Pancreas (tissue), 10 donors: ENCODE measurements at regions not wholly inside any gene's neighbourhood (a gene's known extent, or its start where the extent isn't known, plus 50 kb on each side); places are given as distances from the start of the nearest gene placed in this dataset.

Source experiments
- ATAC-seq, 4 donors: fragments of 200-7000 bp; cut with Tn5 transposase; one replicate each; pipeline versions ENCODE4 v1.8.0 to v1.9.1; 2020; ENCODE audit warnings: mild to moderate bottlenecking in 4 of 4, moderate library complexity in 4 of 4
- DNase-seq, 6 donors: peaks; one replicate each; pipeline ENCODE4 v3.0.0-alpha.2; 2020
- FAIRE-seq: peaks from 2 replicates; lab custom pipeline; 2012; peaks lifted over from hg19 to GRCh38; lab: Jason Lieb, UNC
- H3K27ac ChIP-seq, 4 donors: fragments of 200-600 bp; sonication (generic); 1 replicate in 3 of 4; 2 replicates in 1 of 4; pipeline versions ENCODE4 v1.5.0 to v1.8.0; 2020
- H3K27me3 ChIP-seq, 4 donors: fragments of 200-600 bp; one replicate each; pipeline ENCODE4 v1.8.0; 2021
- H3K36me3 ChIP-seq, 3 donors: fragments of 200-600 bp; sonication (generic) in 1 of 3; one replicate each; pipeline versions ENCODE4 v1.5.0 to v1.8.0; 2020 to 2021
- H3K4me1 ChIP-seq, 3 donors: fragments of 200-600 bp; one replicate each; pipeline ENCODE4 v1.8.0; 2021
- H3K4me3 ChIP-seq, 4 donors: fragments of 200-600 bp; sonication (generic) in 2 of 4; one replicate each; pipeline versions ENCODE4 v1.5.0 to v1.8.0; 2020 to 2021
- H3K9me3 ChIP-seq, 4 donors: fragments of 200-600 bp; one replicate each; pipeline ENCODE4 v1.8.0; 2021
- CTCF ChIP-seq, 4 donors: fragments of 200-600 bp; sonication (generic) in 3 of 4; IDR thresholded peaks; one replicate each; pipeline versions ENCODE4 v1.5.0 to v1.8.0; 2021; ENCODE audit warnings: antibody characterized with exemption in 4 of 4
- WGBS, 2 donors: extraction: QIAGEN DNeasy Blood & Tissue Kit; methylation state at CpG; one replicate each; pipeline ENCODE4 v1.1.7; 2013; 5-methylcytosine and 5-hydroxymethylcytosine counted together
- intact Hi-C, 3 donors: fragments of 100-400 bp; cut with DNase I; formaldehyde crosslinking; loops; one replicate each; pipeline versions ENCODE4 v1.11.1 to v1.14.2; 2022
- donor health status: healthy with polysubstance abuse.
- donor health status: DM: no; HTN: no; CAD: no; lungs with moderate emphysema.
- donor health status: DM: no; HTN: no; CAD: no.
- donor health status: control.
- donor health status: control.
- donor health status: Bipolar disorder and iron deficiency.
- donor health status: DM: yes; HTN: yes; CAD: no.
- donor health status: DM: no; HTN: no; CAD: no.
- donor health status: DM: no; HTN: no; CAD: no.
- donor health status: DM: yes; HTN: yes; CAD: no.

DNA sequence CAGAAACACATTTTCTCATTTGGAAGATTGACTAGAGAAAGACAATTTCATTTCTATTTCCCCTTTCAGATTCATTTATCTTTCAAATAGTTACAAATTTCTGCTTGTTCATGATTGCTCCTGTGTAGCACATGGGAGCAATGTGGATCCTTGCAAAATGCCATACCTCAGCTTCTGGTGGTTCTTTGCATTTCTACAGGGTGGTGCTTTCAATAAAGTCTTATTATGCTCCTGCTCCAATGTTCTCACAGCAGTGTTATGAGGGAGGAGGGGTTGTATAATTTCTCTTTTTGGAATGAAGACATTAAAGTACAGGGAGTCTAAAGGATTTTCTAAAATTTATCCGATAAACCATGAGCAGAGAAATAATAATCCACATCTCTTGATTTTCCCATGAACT, 280.1 kb upstream of the ATP10A start:
- FAIRE-seq (no peak), DNase-seq (no peak), ATAC-seq (no peak)
- Histone ChIP-seq H3K27ac (no peak overlapping the region), H3K27me3 (no peaks in the 10 kb centered on the region), H3K4me3 (no peak overlapping the region), H3K9me3 (no peaks in the 10 kb centered on the region), H3K36me3 (no peaks in the 10 kb centered on the region), H3K4me1 (no peaks in the 10 kb centered on the region)
- intact Hi-C loops = no loop called here
- no peak for TF ChIP-seq CTCF (IDR thresholded peaks at IDR 0.05)
- WGBS, 2 donors = 89 to 90% methylated on average over 1 of the region's 1 CpG

DNA sequence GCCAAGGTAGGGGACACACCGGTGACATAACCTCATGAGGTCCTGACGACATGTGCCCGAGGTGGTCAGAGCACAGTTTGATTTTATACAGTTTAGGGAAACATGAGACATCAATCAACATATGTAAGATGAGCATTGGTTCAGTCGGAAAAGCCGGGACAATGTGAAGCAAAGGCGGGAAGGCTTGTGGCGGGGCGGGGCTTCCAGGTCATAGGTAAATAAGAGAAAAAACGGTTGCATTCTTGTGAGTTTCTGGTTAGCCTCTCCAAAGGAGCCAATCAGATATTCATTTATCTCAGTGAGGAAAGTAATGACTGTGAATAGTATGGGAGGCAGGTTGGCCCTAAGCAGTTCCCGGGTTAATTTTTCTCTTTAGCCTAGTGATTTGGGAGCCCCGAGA, 271.7 kb upstream of the ATP10A start:
- H3K4me3 ChIP-seq = no peak overlapping the region
- ATAC-seq (no peak), DNase-seq (no peak), FAIRE-seq (no peak)
- TF ChIP-seq CTCF (IDR thresholded peaks at IDR 0.05) = no peak
- H3K4me1 ChIP-seq = no peaks in the 10 kb centered on the region
- no peak overlapping the region for H3K27ac ChIP-seq
- intact Hi-C loops = no loop called here
- H3K36me3 ChIP-seq = no peaks in the 10 kb centered on the region
- no peaks in the 10 kb centered on the region for H3K9me3 ChIP-seq
- H3K27me3 ChIP-seq = no peaks in the 10 kb centered on the region
- WGBS, 2 donors = 42 to 50% methylated on average over 11 of the region's 11 CpGs

- intact Hi-C loops = no loop called here
- Histone ChIP-seq H3K4me3 (no peak overlapping the region), H3K36me3 (no peaks in the 10 kb centered on the region), H3K4me1 (no peaks in the 10 kb centered on the region), H3K27ac (no peak overlapping the region), H3K9me3 (no peaks in the 10 kb centered on the region), H3K27me3 (no peaks in the 10 kb centered on the region)
- ATAC-seq = no peak
- no peak for DNase-seq
- TF ChIP-seq CTCF (IDR thresholded peaks at IDR 0.05) = no peak
- 82 to 84% methylated on average over 5 of the region's 5 CpGs for WGBS, 2 donors
- FAIRE-seq = no peak
These were observed 271.0 kb upstream of the ATP10A start for GRCh38 chr15:26134152-26134551.

GRCh38 chr15:26132811-26133210, 269.7 kb upstream of the ATP10A start:
- FAIRE-seq (no peak), DNase-seq (no peak), ATAC-seq (no peak)
- Histone ChIP-seq H3K9me3 (no peaks in the 10 kb centered on the region), H3K4me1 (no peaks in the 10 kb centered on the region), H3K27me3 (no peaks in the 10 kb centered on the region), H3K36me3 (no peaks in the 10 kb centered on the region), H3K4me3 (no peak overlapping the region), H3K27ac (no peak overlapping the region)
- 69 to 71% methylated on average over 3 of the region's 3 CpGs for WGBS, 2 donors
- no peak for TF ChIP-seq CTCF (IDR thresholded peaks at IDR 0.05)
- intact Hi-C loops = no loop called here

DNA sequence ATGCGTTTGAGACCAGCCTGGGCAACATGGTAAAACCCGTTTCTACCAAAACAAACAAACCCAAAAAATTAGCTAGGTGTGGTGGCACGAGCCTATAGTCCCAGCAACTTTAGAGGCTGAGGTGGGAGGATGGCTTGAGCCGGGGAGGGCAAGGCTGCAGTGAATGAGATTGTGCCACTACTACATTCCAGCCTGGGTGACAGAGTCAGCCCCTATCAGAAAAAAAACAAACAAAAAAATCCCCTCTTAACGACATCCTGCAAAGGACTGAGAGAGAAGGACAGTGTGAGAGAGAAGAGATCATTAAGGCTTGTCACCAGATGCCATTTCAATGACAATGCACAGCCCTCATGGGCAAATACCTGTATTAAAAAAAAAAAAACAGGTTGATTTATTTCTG, 266.7 kb upstream of the ATP10A start:
- no peaks in the 10 kb centered on the region for H3K4me1 ChIP-seq
- intact Hi-C loops = no loop called here
- WGBS, 2 donors = 49 to 60% methylated on average over 5 of the region's 5 CpGs
- no peaks in the 10 kb centered on the region for H3K36me3 ChIP-seq
- H3K9me3 ChIP-seq = no peaks in the 10 kb centered on the region
- no peak overlapping the region for H3K4me3 ChIP-seq
- H3K27ac ChIP-seq = no peak overlapping the region
- no peaks in the 10 kb centered on the region for H3K27me3 ChIP-seq
- FAIRE-seq (no peak), ATAC-seq (no peak), DNase-seq (no peak)
- TF ChIP-seq CTCF (IDR thresholded peaks at IDR 0.05) = no peak
